CD4-positive, alpha-beta T cell (primary cell): ENCODE measurements at regions not wholly inside any gene's neighbourhood (a gene's known extent, or its start where the extent isn't known, plus 50 kb on each side); places are given as distances from the start of the nearest gene placed in this dataset.

ENCODE experiments used
- ATAC-seq: fragments of 200-7000 bp; cut with Tn5 transposase; one replicate; pipeline ENCODE4 v1.10.0; 2022; ENCODE audit warnings: mild to moderate bottlenecking; ENCODE audit not compliant: poor library complexity
- CTCF ChIA-PET: fragments of 350-600 bp; sonication (Branson Sonifier 250); formaldehyde crosslinking; loops from one replicate; lab custom pipeline; 2021; ENCODE audit warnings: antibody characterized with exemption, inconsistent platforms; lab: Charles Lee
- POLR2A ChIA-PET: fragments of 350-600 bp; sonication (Branson Sonifier 250); formaldehyde crosslinking; loops from one replicate; lab custom pipeline; 2021; ENCODE audit warnings: antibody characterized with exemption, inconsistent platforms; lab: Charles Lee
- DNase-seq, 14 experiments: peaks; one replicate each; pipeline ENCODE4 v3.0.0-alpha.2; 2013 to 2020; ENCODE audit warnings: mixed read lengths in 2 of 14
- H3K27ac ChIP-seq, 2 donors: one replicate each; pipeline versions ENCODE4 v1.5.1 to v1.7.0; 2013; ENCODE audit warnings: low read length in 2 of 2, low read depth in 1 of 2, mild to moderate bottlenecking in 1 of 2
- H3K27me3 ChIP-seq, 2 experiments: 1 replicate in 1 of 2; 2 replicates in 1 of 2; pipeline versions ENCODE4 v1.6.1 to v1.7.0; 2013; ENCODE audit warnings: low read length in 2 of 2, control low read depth in 1 of 2, mild to moderate bottlenecking in 1 of 2, moderate library complexity in 1 of 2; ENCODE audit not compliant: insufficient read depth in 2 of 2, control insufficient read depth in 1 of 2
- H3K36me3 ChIP-seq: one replicate; pipeline ENCODE4 v1.6.1; 2013; ENCODE audit warnings: low read length, control low read depth; ENCODE audit not compliant: insufficient read depth
- H3K4me1 ChIP-seq: one replicate; pipeline ENCODE4 v1.6.1; 2013; ENCODE audit warnings: low read length, control low read depth; ENCODE audit not compliant: insufficient read depth
- H3K4me3 ChIP-seq: one replicate; pipeline ENCODE4 v1.5.1; 2013; ENCODE audit warnings: mild to moderate bottlenecking, low read length, moderate library complexity
- H3K9me3 ChIP-seq, 2 experiments: 1 replicate in 1 of 2; 2 replicates in 1 of 2; pipeline versions ENCODE4 v1.6.1 to v1.7.0; 2013; ENCODE audit warnings: low read length in 2 of 2, mild to moderate bottlenecking in 2 of 2, control low read depth in 1 of 2, moderate library complexity in 1 of 2; ENCODE audit not compliant: control insufficient read depth in 1 of 2, insufficient read depth in 1 of 2
- H3K27ac Mint-ChIP-seq: one replicate; pipeline ENCODE4 v1.8.0; 2020; ENCODE audit warnings: mixed read lengths
- H3K27me3 Mint-ChIP-seq: one replicate; pipeline ENCODE4 v1.8.0; 2021; ENCODE audit warnings: mixed read lengths
- H3K36me3 Mint-ChIP-seq: one replicate; pipeline ENCODE4 v1.8.0; 2021; ENCODE audit warnings: low read depth, mixed read lengths
- H3K4me1 Mint-ChIP-seq: one replicate; pipeline ENCODE4 v1.8.0; 2021; ENCODE audit warnings: low read depth, mixed read lengths
- H3K4me3 Mint-ChIP-seq: one replicate; pipeline ENCODE4 v1.8.0; 2020; ENCODE audit warnings: mild to moderate bottlenecking, mixed read lengths
- H3K9me3 Mint-ChIP-seq: one replicate; pipeline ENCODE4 v1.8.0; 2020; ENCODE audit warnings: mixed read lengths
- CTCF ChIP-seq: fragments of 200-600 bp; IDR thresholded peaks from one replicate; pipeline ENCODE4 v1.8.0; 2022; ENCODE audit warnings: antibody characterized with exemption, mild to moderate bottlenecking
- intact Hi-C, 2 experiments: fragments of 100-400 bp; cut with DNase I in 1 of 2; cut with micrococcal nuclease in 1 of 2; formaldehyde crosslinking; loops; one replicate each; pipeline versions ENCODE4 v1.15.1 to v1.9.0; 2023 to 2025; cut with DNase I, micrococcal nuclease

- no peak for TF ChIP-seq CTCF
- intact Hi-C loops = no loop called here
- ChIA-PET CTCF (no interaction called here), POLR2A (no interaction called here)
- no peaks in the 10 kb centered on the region for H3K36me3 Mint-ChIP-seq
- no peak for DNase-seq
- ATAC-seq = no peak
- no peaks in the 10 kb centered on the region for H3K9me3 Mint-ChIP-seq
- H3K36me3 ChIP-seq = no peaks in the 10 kb centered on the region
- H3K4me1 Mint-ChIP-seq = no peaks in the 10 kb centered on the region
- no peak overlapping the region for H3K4me3 ChIP-seq
- no peak overlapping the region for H3K27ac ChIP-seq
- no peak overlapping the region for H3K4me3 Mint-ChIP-seq
- no peaks in the 10 kb centered on the region for H3K27me3 ChIP-seq
- no peaks in the 10 kb centered on the region for H3K9me3 ChIP-seq
- peaks cover 20% of the 10 kb centered on the region for H3K27me3 Mint-ChIP-seq
- no peak overlapping the region for H3K27ac Mint-ChIP-seq
- no peaks in the 10 kb centered on the region for H3K4me1 ChIP-seq
These were observed 154.1 kb downstream of the CARTPT start for GRCh38 chr5:71873191-71873591.

DNA sequence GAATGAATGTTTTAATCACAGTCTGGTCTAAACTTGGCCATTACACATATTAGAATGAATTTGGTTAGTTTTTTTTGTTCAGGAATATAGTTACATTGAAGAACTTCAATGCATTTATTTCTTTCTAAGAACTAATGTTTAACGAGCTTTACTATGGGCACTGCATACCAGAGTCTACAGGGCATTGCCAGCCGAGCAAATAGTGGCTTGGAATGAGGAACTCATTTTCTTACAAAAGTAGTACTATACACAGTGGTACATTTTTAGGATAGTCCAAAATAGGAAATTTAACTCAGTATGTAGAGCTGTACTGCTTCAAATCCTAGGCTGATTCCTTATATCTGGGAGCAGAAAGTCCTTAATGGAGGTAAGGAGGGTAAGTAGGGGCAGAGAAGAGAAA, 155.4 kb downstream of the CARTPT start:
- H3K4me3 Mint-ChIP-seq = no peak overlapping the region
- H3K27ac Mint-ChIP-seq = no peak overlapping the region
- Histone ChIP-seq H3K4me3 (no peak overlapping the region), H3K9me3 (no peaks in the 10 kb centered on the region), H3K4me1 (no peaks in the 10 kb centered on the region), H3K27ac (no peak overlapping the region), H3K27me3 (no peaks in the 10 kb centered on the region), H3K36me3 (no peaks in the 10 kb centered on the region)
- no peaks in the 10 kb centered on the region for H3K9me3 Mint-ChIP-seq
- H3K4me1 Mint-ChIP-seq = no peaks in the 10 kb centered on the region
- intact Hi-C loops = no loop called here
- H3K36me3 Mint-ChIP-seq = no peaks in the 10 kb centered on the region
- CTCF ChIA-PET = interaction anchor here (1.0 kb wide), 1 partner anchor 9 kb away, joined by 3 read pairs; no protein-coding TSS in a partner anchor
- ATAC-seq (no peak), DNase-seq (no peak)
- no peak for TF ChIP-seq CTCF
- POLR2A ChIA-PET = no interaction called here
- peaks cover 20% of the 10 kb centered on the region for H3K27me3 Mint-ChIP-seq

- Mint-ChIP-seq H3K4me1 (no peaks in the 10 kb centered on the region), H3K4me3 (no peak overlapping the region), H3K27ac (no peak overlapping the region), H3K36me3 (no peaks in the 10 kb centered on the region), H3K9me3 (no peaks in the 10 kb centered on the region), H3K27me3 (peaks cover 35% of the 10 kb centered on the region)
- Histone ChIP-seq H3K36me3 (no peaks in the 10 kb centered on the region), H3K27ac (no peak overlapping the region), H3K9me3 (no peaks in the 10 kb centered on the region), H3K4me1 (no peaks in the 10 kb centered on the region), H3K27me3 (no peaks in the 10 kb centered on the region), H3K4me3 (no peak overlapping the region)
- no peak for ATAC-seq
- POLR2A ChIA-PET = no interaction called here
- intact Hi-C loops = no loop called here
- CTCF ChIA-PET = no interaction called here
- no peak for TF ChIP-seq CTCF
- no peak for DNase-seq
These were observed 158.4 kb downstream of the CARTPT start for GRCh38 chr5:71877511-71877910.
